OCI-LY7 (cell line): ENCODE measurements at regions not wholly inside any gene's neighbourhood (a gene's known extent, or its start where the extent isn't known, plus 50 kb on each side); places are given as distances from the start of the nearest gene placed in this dataset.

Experiments used
- EZH2phosphoT487 ChIP-seq: fragments of 200-600 bp; sonication (generic); IDR thresholded peaks from 2 replicates; pipeline ENCODE4 v1.6.1; 2018; ENCODE audit warnings: low read depth, borderline replicate concordance, mild to moderate bottlenecking, mixed run types, antibody characterized with exemption, low read length, moderate library complexity, mixed read lengths
- TF ChIP-seq, protein P1 (sequence below): fragments of 200-600 bp; sonication (generic); conservative IDR thresholded peaks from 2 replicates; pipeline ENCODE4 v1.5.1; 2014; ENCODE audit warnings: mild to moderate bottlenecking, antibody characterized with exemption, low read length, moderate library complexity, mixed read lengths

DNA sequence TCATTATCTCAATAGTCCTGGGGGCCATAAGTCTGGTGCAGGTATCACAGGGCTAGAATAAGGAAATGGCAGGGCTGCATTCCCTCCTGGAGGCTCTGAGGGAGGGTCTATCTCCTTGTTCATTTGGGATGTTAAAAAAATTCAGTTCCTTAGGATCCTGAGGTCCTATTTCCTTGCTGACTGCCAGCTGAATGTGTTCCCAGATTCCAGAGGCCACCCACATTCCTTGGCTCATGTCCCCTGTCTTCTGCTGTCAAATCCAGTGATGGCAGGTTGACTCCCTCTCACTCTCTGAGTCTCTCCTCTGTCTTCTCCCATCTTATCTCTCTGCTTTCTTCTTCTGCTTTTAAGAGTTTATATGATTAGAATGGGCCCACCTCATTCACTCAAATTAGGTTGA, 400.6 kb downstream of the PTPRU start:
- no peak for TF ChIP-seq EZH2phosphoT487
- TF ChIP-seq, protein P1, sequence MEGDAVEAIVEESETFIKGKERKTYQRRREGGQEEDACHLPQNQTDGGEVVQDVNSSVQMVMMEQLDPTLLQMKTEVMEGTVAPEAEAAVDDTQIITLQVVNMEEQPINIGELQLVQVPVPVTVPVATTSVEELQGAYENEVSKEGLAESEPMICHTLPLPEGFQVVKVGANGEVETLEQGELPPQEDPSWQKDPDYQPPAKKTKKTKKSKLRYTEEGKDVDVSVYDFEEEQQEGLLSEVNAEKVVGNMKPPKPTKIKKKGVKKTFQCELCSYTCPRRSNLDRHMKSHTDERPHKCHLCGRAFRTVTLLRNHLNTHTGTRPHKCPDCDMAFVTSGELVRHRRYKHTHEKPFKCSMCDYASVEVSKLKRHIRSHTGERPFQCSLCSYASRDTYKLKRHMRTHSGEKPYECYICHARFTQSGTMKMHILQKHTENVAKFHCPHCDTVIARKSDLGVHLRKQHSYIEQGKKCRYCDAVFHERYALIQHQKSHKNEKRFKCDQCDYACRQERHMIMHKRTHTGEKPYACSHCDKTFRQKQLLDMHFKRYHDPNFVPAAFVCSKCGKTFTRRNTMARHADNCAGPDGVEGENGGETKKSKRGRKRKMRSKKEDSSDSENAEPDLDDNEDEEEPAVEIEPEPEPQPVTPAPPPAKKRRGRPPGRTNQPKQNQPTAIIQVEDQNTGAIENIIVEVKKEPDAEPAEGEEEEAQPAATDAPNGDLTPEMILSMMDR, result no peak
